Right hindlimb (tissue), 1 donor: ENCODE measurements at regions not wholly inside any gene's neighbourhood (a gene's known extent, or its start where the extent isn't known, plus 50 kb on each side); places are given as distances from the start of the nearest gene placed in this dataset.

Source experiments
- DNase-seq: peaks from one replicate; pipeline ENCODE4 v3.0.0-alpha.2; 2018

GRCh38 chr7:36078816-36079360 is 74.2 kb upstream of the EEPD1 start:
- DNase-seq = no peak

GRCh38 chr7:36079446-36080025 is 73.5 kb upstream of the EEPD1 start:
- DNase-seq = no peak

DNA sequence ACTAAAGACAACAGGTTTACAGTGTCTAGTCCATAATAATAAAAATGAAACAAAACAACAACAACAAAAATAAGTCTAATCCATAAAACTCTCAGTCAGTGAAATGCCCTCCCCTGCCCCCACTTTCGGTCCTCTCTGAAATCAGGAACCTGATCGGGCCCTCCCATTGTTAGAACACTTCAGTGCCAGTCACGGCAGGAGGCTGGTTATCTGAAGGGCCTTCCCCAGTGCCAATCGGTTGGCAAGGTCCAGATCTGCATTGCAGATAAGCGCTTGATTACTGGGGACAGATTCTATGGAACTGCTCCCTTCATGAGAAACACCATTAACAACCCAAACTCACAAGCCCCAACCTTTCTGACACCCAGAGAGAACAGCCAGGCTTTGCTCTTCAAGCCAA is 72.2 kb upstream of the EEPD1 start:
- no peak for DNase-seq

DNA sequence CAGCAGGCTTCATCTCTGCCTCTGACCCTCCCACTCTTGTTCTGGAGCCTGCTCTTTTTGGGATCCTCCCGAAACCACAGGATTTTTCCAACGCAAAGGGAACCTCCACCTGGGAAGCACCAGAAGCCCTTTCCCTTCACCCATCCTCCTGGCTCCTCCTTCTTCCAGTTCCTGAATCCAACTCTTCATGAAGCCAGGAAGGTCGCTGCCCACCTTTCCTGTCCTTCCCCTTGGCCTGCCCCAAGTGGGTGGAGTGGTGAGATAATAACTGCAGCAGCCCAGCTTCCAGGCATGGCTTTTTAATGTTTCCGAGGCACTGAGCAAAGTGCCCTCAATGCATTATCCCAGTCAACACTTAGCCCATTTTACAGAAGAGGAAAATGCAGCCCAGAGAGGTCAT is 70.8 kb upstream of the EEPD1 start:
- no peak for DNase-seq

GRCh38 chr7:36082910-36083309 is 70.1 kb upstream of the EEPD1 start:
- no peak for DNase-seq

DNA sequence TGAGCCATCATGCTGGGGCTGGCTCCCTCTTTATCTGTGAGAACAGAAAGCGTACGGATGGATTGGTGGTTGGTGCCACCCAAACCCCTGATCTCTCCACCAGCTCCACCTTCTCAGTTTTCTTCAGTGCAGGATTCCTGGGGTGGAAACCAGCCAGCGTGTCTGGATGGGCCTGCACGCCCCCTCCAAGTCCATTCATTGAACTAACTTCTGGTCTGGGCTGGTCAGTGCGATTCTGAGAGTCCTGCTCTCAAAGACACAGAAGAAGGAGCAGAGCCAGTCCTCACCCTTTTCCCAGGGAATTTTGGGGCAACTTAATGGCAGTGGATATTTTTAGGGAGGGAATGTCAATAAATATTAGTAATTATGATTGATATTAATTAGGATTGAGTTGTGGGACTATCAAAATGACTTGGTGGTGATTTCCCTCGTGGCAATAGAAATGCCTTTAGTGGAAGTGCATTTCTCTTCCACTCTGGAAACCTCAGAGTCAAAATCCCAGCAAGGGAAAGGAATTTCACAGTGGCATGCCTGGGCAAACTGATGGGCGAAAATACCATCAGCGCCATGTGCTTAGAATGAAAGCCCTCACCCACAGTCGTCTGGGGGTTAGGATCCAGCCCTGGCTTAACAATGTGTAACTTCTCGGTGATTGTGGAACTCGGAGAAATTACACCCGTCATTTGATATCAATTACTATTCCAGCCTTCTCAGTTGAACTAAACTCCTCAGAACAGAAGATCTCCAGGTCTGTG is 69.3 kb upstream of the EEPD1 start:
- DNase-seq = no peak

GRCh38 chr7:36084485-36085091 is 68.5 kb upstream of the EEPD1 start:
- peak; percentile 37 for DNase-seq

GRCh38 chr7:36085096-36085495 is 68.0 kb upstream of the EEPD1 start:
- no peak for DNase-seq

GRCh38 chr7:36086571-36086970 is 66.5 kb upstream of the EEPD1 start:
- no peak for DNase-seq

DNA sequence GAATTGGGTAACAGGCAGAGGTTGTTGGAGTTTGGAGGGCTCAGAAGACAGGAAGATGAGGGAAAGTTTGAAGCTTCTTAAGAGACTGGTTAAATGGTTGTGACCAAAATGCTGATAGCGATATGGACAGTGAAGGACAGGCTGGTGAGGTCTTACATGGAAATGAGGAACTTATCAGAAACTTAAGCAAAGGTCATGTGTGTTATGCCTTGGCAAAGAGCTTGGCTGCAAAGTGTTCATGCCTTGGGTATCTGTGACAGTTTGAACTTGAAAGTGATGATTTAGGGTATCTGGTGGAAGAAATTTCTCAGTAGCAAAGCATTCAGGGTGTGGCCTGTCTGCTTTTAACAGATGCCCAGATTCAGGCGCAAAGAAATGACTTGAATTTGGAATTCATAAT is 64.5 kb upstream of the EEPD1 start:
- DNase-seq = no peak

DNA sequence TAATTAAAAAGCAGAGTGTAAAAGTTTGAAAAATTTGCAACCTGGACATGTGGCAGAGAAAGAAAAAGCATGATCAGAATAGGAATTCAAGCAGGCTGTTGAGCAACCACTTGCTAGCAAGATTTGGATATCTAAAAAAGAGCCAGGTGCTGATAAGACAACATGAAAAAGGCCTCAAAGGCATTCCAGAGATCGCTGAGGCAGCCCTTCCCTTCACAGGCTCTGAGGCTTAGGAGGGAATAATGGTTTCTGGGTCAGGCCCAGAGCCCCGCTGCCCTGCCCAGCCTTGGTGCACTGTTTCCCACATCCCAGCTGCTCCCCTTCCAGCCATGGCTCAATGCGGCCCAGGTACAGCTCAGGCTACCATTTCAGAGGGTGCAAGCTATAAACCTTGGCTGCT is 64.1 kb upstream of the EEPD1 start:
- DNase-seq = no peak

- no peak for DNase-seq
Observed at GRCh38 chr7:36090976-36091873, 61.8 kb upstream of the EEPD1 start.

- no peak for DNase-seq
Observed at GRCh38 chr7:36091874-36092176, 61.2 kb upstream of the EEPD1 start.

DNA sequence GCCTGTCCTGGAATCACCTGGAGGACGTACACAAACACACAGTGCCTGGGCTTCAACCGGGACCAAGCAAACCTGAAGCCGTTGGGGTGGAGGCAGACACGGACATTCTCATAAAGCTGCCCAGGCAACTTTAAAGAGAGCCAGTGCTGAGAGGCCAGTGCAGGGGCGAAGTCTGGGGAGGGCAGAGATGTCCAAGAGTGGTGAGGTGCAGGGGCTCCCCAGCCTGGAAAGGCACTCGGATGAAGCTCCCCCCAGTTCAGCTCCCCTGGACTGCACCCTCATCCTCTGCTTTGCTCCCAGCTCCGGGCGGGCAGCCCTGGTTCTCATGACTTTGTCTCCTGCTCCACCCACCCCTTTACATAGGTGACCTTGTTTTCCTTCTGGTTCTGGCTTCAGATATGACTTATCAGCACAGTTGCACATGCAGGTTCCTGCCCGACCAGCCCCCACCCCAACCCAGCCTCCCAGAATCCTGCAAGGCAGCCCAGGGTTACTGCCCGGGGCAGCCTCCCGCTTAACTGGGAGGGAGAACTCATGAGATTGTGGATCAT is 60.8 kb upstream of the EEPD1 start:
- DNase-seq = no peak

GRCh38 chr7:36096460-36097095 is 56.5 kb upstream of the EEPD1 start:
- DNase-seq = no peak

- DNase-seq = no peak
Observed at GRCh38 chr7:36098096-36098495, 55.0 kb upstream of the EEPD1 start.

DNA sequence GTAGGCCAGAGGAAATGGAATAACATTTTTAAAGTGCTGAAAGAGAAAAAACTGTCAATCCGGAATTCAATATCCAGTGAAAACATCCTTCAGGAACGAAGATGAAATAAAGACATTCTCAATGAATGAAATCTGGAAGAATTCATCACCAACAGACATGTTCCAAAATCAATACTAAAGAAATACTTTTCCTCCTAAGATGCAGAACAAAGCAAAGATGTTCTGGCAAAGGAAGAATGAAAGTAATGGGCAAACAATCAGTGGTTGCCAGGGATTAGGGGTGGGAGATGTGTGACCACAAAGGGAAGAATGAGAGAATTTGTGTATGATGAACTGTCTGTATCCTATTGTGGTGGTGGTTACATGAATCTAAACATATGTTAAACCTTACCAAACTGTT is 52.8 kb upstream of the EEPD1 start:
- DNase-seq = no peak

- peak; percentile 37 for DNase-seq
Observed at GRCh38 chr7:36100634-36101033, 52.4 kb upstream of the EEPD1 start.
